Nephron progenitor cell (in vitro differentiated cells): ENCODE measurements at regions not wholly inside any gene's neighbourhood (a gene's known extent, or its start where the extent isn't known, plus 50 kb on each side); places are given as distances from the start of the nearest gene placed in this dataset.

Experiments used
- DNase-seq: peaks from one replicate; pipeline ENCODE4 v3.0.0; 2021
- H3K27ac Mint-ChIP-seq: 2 replicates; pipeline ENCODE4 v1.8.0; 2021; ENCODE audit warnings: mild to moderate bottlenecking, moderate library complexity, mixed read lengths
- H3K27me3 Mint-ChIP-seq: 2 replicates; pipeline ENCODE4 v1.8.0; 2021; ENCODE audit warnings: mild to moderate bottlenecking, low read depth, mixed read lengths; ENCODE audit not compliant: poor library complexity
- H3K36me3 Mint-ChIP-seq: 2 replicates; pipeline ENCODE4 v1.8.0; 2021; ENCODE audit warnings: low read depth, mixed read lengths
- H3K4me1 Mint-ChIP-seq: 2 replicates; pipeline ENCODE4 v1.8.0; 2021; ENCODE audit warnings: mixed read lengths
- H3K4me3 Mint-ChIP-seq: 2 replicates; pipeline ENCODE4 v1.8.0; 2021; ENCODE audit warnings: mild to moderate bottlenecking, moderate library complexity, mixed read lengths
- H3K9me3 Mint-ChIP-seq: 2 replicates; pipeline ENCODE4 v1.8.0; 2021; ENCODE audit warnings: mild to moderate bottlenecking, moderate library complexity, mixed read lengths
- CTCF ChIP-seq: fragments of 200-600 bp; sonication (generic); IDR thresholded peaks from 2 replicates; pipeline ENCODE4 v1.5.0; 2021; ENCODE audit warnings: antibody characterized with exemption

GRCh38 chr10:78314651-78315050, 281.0 kb downstream of the RPS24 start:
- H3K9me3 Mint-ChIP-seq = peaks cover 22% of the 10 kb centered on the region
- no peak for TF ChIP-seq CTCF
- peaks cover 6% of the 10 kb centered on the region for H3K36me3 Mint-ChIP-seq
- peaks cover 5% of the 10 kb centered on the region for H3K27me3 Mint-ChIP-seq
- no peak for DNase-seq
- peaks cover 42% of the 10 kb centered on the region for H3K4me1 Mint-ChIP-seq
- H3K4me3 Mint-ChIP-seq = no peak overlapping the region
- H3K27ac Mint-ChIP-seq = no peak overlapping the region

DNA sequence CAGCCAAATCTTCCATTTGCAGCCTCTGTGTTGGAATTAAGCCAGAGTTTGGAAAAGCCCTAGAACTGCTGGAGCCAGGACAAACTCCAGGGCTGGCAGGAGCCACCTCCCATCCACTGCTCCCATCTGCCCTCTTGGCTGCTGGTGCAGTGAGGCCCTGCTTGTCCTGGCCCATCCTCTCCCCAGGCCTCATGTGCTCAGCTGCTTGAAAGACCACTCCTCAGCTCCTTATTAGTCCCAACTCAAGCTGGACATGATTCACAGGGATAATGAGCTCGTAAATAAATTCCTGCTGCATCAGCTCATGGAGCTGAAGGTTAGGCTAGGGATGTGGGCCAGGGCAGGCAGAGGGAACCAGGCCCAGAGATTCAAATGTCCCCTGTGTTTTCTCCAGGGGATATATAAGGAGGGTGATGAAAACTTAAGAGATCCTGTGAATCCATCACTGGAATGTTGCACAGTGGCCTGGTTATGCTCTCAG, 282.8 kb downstream of the RPS24 start:
- Mint-ChIP-seq H3K4me3 (no peak overlapping the region), H3K9me3 (peaks cover 22% of the 10 kb centered on the region), H3K36me3 (peaks cover 6% of the 10 kb centered on the region), H3K27me3 (peaks cover 5% of the 10 kb centered on the region), H3K4me1 (peaks cover 47% of the 10 kb centered on the region), H3K27ac (peak overlapping the region; percentile 57)
- DNase-seq = no peak
- TF ChIP-seq CTCF = no peak

GRCh38 chr10:78318305-78318704, 284.6 kb downstream of the RPS24 start:
- Mint-ChIP-seq H3K4me1 (peaks cover 32% of the 10 kb centered on the region), H3K36me3 (peaks cover 6% of the 10 kb centered on the region), H3K9me3 (peaks cover 25% of the 10 kb centered on the region), H3K4me3 (no peak overlapping the region), H3K27ac (no peak overlapping the region), H3K27me3 (peaks cover 3% of the 10 kb centered on the region)
- no peak for TF ChIP-seq CTCF
- DNase-seq = no peak

GRCh38 chr10:78319371-78319770, 285.7 kb downstream of the RPS24 start:
- H3K27me3 Mint-ChIP-seq = no peaks in the 10 kb centered on the region
- H3K4me3 Mint-ChIP-seq = no peak overlapping the region
- no peak for DNase-seq
- H3K36me3 Mint-ChIP-seq = peaks cover 9% of the 10 kb centered on the region
- H3K9me3 Mint-ChIP-seq = peaks cover 29% of the 10 kb centered on the region
- TF ChIP-seq CTCF = no peak
- H3K27ac Mint-ChIP-seq = no peak overlapping the region
- peaks cover 32% of the 10 kb centered on the region for H3K4me1 Mint-ChIP-seq

GRCh38 chr10:78319841-78320240, 286.2 kb downstream of the RPS24 start:
- Mint-ChIP-seq H3K9me3 (peaks cover 29% of the 10 kb centered on the region), H3K4me3 (no peak overlapping the region), H3K36me3 (peaks cover 14% of the 10 kb centered on the region), H3K4me1 (peaks cover 32% of the 10 kb centered on the region), H3K27me3 (no peaks in the 10 kb centered on the region), H3K27ac (peak overlapping the region; percentile 41)
- no peak for DNase-seq
- no peak for TF ChIP-seq CTCF

DNA sequence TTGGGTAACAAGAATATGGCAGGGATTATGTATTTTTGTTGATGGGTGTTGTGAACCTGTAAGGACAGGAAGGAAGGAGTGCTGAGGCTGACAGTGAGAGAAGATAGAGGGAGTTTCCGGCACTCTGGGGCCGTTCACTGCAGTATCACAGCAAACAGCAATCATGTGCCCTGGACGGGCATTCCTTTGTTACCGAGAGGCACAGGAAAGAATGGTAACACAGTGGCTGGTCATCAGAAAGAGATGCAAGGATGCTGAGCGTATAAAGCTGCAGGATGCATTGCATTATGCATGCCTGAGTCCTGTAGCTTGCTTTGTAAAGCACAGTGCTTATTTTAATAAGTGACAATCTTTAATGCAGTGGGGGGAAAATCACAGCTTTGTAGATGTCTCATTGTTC, 286.8 kb downstream of the RPS24 start:
- peaks cover 29% of the 10 kb centered on the region for H3K9me3 Mint-ChIP-seq
- DNase-seq = no peak
- no peak for TF ChIP-seq CTCF
- no peak overlapping the region for H3K27ac Mint-ChIP-seq
- no peaks in the 10 kb centered on the region for H3K27me3 Mint-ChIP-seq
- no peak overlapping the region for H3K4me3 Mint-ChIP-seq
- H3K36me3 Mint-ChIP-seq = peaks cover 20% of the 10 kb centered on the region
- H3K4me1 Mint-ChIP-seq = peaks cover 32% of the 10 kb centered on the region
